Endothelial cell of umbilical vein (primary cell): ENCODE measurements at regions not wholly inside any gene's neighbourhood (a gene's known extent, or its start where the extent isn't known, plus 50 kb on each side); places are given as distances from the start of the nearest gene placed in this dataset.

Experiments
- BruUV-seq: library from RNA; stranded (reverse); fragments of 400-500 nt; replicated peaks from 2 replicates; lab custom pipeline; 2021; lab: Mats Ljungman, UMichigan
- CTCF ChIA-PET: fragments of 300-600, 350-600 bp; sonication (Branson Sonifier 250); formaldehyde crosslinking; loops from one replicate; lab custom pipeline; 2021; ENCODE audit warnings: antibody characterized with exemption, inconsistent platforms; lab: Charles Lee
- POLR2A ChIA-PET: fragments of 300-600, 350-600 bp; sonication (Branson Sonifier 250); formaldehyde crosslinking; loops from one replicate; lab custom pipeline; 2021; ENCODE audit warnings: antibody characterized with exemption, inconsistent platforms; lab: Charles Lee
- DNase-seq: peaks from one replicate; pipeline ENCODE4 v3.0.0-alpha.2; 2011; ENCODE audit warnings: low read depth, low spot score
- FAIRE-seq: peaks from 2 replicates; lab custom pipeline; 2011; peaks lifted over from hg19 to GRCh38; lab: Jason Lieb, UNC
- H2AFZ ChIP-seq: 2 replicates; pipeline ENCODE4 v1.6.0; 2012; ENCODE audit warnings: low read depth, low read length, control low read depth, inconsistent platforms
- H3K27ac ChIP-seq: 2 replicates; pipeline ENCODE4 v1.5.1; 2011; ENCODE audit warnings: low read depth, mild to moderate bottlenecking, control low read depth, low read length, moderate library complexity; ENCODE audit not compliant: insufficient read depth
- H3K27me3 ChIP-seq, 2 experiments: 2 replicates each; pipeline versions ENCODE4 v1.6.0 to v1.6.1; 2011; ENCODE audit warnings: low read length in 2 of 2, mixed read lengths in 1 of 2; ENCODE audit not compliant: control insufficient read depth in 2 of 2, insufficient read depth in 2 of 2
- H3K36me3 ChIP-seq, 2 experiments: 2 replicates in 1 of 2; 3 replicates in 1 of 2; pipeline ENCODE4 v1.5.1; 2011; ENCODE audit warnings: low read length in 2 of 2, mild to moderate bottlenecking in 1 of 2, moderate library complexity in 1 of 2; ENCODE audit not compliant: control insufficient read depth in 2 of 2, insufficient read depth in 2 of 2; ENCODE audit errors: extremely low read depth in 1 of 2
- H3K4me1 ChIP-seq: 3 replicates; pipeline ENCODE4 v1.5.1; 2011; ENCODE audit warnings: mild to moderate bottlenecking, low read length; ENCODE audit not compliant: control insufficient read depth, insufficient read depth; ENCODE audit errors: extremely low read depth
- H3K4me2 ChIP-seq: 2 replicates; pipeline ENCODE4 v1.6.1; 2011; ENCODE audit warnings: low read length, control low read depth, mixed read lengths; ENCODE audit not compliant: insufficient read depth
- H3K4me3 ChIP-seq, 3 experiments: fragments of 200-600 bp in 1 of 3; sonication (generic), shearing (Covaris generic) in 1 of 3; replicated peaks in 1 of 3; 2 replicates each; pipeline ENCODE4 v1.5.1; 2011 to 2016; ENCODE audit warnings: control low read depth in 3 of 3, low read length in 3 of 3, mild to moderate bottlenecking in 2 of 3, inconsistent platforms in 1 of 3, low read depth in 1 of 3, moderate library complexity in 1 of 3; ENCODE audit not compliant: insufficient read depth in 1 of 3
- H3K79me2 ChIP-seq: 2 replicates; pipeline ENCODE4 v1.6.0; 2012; ENCODE audit warnings: low read length, inconsistent platforms; ENCODE audit not compliant: control insufficient read depth, insufficient read depth
- H3K9ac ChIP-seq: replicated peaks from 2 replicates; pipeline ENCODE3; 2011; ENCODE audit warnings: low read length, control low read depth; ENCODE audit not compliant: insufficient read depth; ENCODE audit errors: extremely low read depth
- H3K9me1 ChIP-seq: replicated peaks from 3 replicates; pipeline ENCODE4 v1.6.0; 2011; ENCODE audit warnings: mild to moderate bottlenecking, low read length; ENCODE audit not compliant: control insufficient read depth, insufficient read depth; ENCODE audit errors: extremely low read depth
- H3K9me3 ChIP-seq: replicated peaks from 2 replicates; pipeline ENCODE4 v1.5.1; 2012; ENCODE audit warnings: low read length, inconsistent platforms; ENCODE audit not compliant: control insufficient read depth, insufficient read depth
- H4K20me1 ChIP-seq: replicated peaks from 2 replicates; pipeline ENCODE3; 2011; ENCODE audit warnings: mild to moderate bottlenecking, low read length; ENCODE audit not compliant: control insufficient read depth, insufficient read depth; ENCODE audit errors: extremely low read depth
- EZH2 ChIP-seq: IDR thresholded peaks from 2 replicates; pipeline ENCODE4 v1.6.1; 2012; ENCODE audit warnings: borderline replicate concordance, low read depth, mild to moderate bottlenecking, moderate library complexity, low read length, inconsistent platforms; ENCODE audit not compliant: severe bottlenecking
- FOS ChIP-seq: IDR thresholded peaks from 2 replicates; pipeline ENCODE4 v1.6.1; 2011; ENCODE audit warnings: mild to moderate bottlenecking, low read length, moderate library complexity, borderline replicate concordance; ENCODE audit not compliant: insufficient read depth
- GATA2 ChIP-seq: IDR thresholded peaks from 2 replicates; pipeline ENCODE4 v1.7.0; 2011; ENCODE audit warnings: low read depth, mild to moderate bottlenecking, moderate library complexity, mixed read lengths, low read length; ENCODE audit not compliant: insufficient read length, insufficient read depth
- JUN ChIP-seq: IDR thresholded peaks from 2 replicates; pipeline ENCODE4 v1.6.1; 2011; ENCODE audit warnings: borderline replicate concordance, low read depth; ENCODE audit not compliant: insufficient read length, insufficient read depth
- MYC ChIP-seq: IDR thresholded peaks from one replicate; pipeline ENCODE4 v1.6.1; 2011; ENCODE audit warnings: mild to moderate bottlenecking, low read depth, low read length
- POLR2A ChIP-seq: IDR thresholded peaks from 2 replicates; pipeline ENCODE4 v1.6.1; 2012; ENCODE audit warnings: low read depth, mild to moderate bottlenecking, control low read depth, low read length
- POLR2AphosphoS5 ChIP-seq: IDR thresholded peaks from 2 replicates; pipeline ENCODE4 v1.6.1; 2012; ENCODE audit warnings: low read depth, mild to moderate bottlenecking, control low read depth, low read length, moderate library complexity; ENCODE audit not compliant: insufficient read depth
- dilution Hi-C: fragments of 300-500 bp; cut with MboI; formaldehyde crosslinking; loops from one replicate; pipeline ENCODE4 v1.15.0; 2019; ENCODE audit warnings: low sequenced_read_pairs; ENCODE audit not compliant: extremely low pct_ligation_motif_present
- intact Hi-C: fragments of 100-400 bp; cut with micrococcal nuclease; formaldehyde crosslinking; loops from one replicate; pipeline ENCODE4 v1.10.0; 2022
- TF ChIP-seq, protein P1 (sequence below), 2 donors: IDR thresholded peaks; 1 replicate in 1 of 2; 2 replicates in 1 of 2; pipeline ENCODE4 v1.5.1; 2011; ENCODE audit warnings: low read length in 2 of 2, mild to moderate bottlenecking in 2 of 2, moderate library complexity in 2 of 2, control low read depth in 1 of 2, inconsistent platforms in 1 of 2, low read depth in 1 of 2; ENCODE audit not compliant: insufficient read depth in 1 of 2; ENCODE audit errors: extremely low read depth in 1 of 2
- TF ChIP-seq, protein P2 (sequence below): IDR thresholded peaks from 2 replicates; pipeline ENCODE4 v1.6.1; 2011; ENCODE audit not compliant: insufficient read depth, insufficient read length

DNA sequence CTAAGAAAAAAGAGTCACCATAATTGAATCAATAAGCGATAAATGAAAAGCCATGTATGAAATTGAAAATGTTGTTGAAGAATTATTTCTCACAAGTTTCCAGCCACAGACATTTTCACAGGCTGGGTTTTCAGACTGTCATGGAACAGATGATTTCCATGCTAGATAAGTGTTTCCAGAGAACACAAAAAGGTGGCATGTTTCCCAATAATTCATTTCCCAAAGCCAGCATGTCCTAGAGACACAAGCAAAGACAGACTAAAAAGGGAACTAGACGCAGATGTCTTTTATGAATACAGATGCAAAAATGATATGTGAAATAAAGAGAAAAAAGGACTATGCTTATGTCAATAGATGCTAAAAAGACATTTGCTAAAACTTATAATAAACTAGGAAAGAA is 255.1 kb downstream of the EIPR1 start:
- POLR2A ChIA-PET, result no interaction called here
- H3K4me1 ChIP-seq, result peaks cover 2% of the 10 kb centered on the region
- no TSS peak for BruUV-seq

More for the DNA sequence above, 255.1 kb downstream of the EIPR1 start:
- CTCF ChIA-PET, result no interaction called here
- Histone ChIP-seq H3K27me3 (no peaks in the 10 kb centered on the region), H3K79me2 (no peaks in the 10 kb centered on the region), H3K4me3 (no peak overlapping the region), H3K9ac (no peak overlapping the region), H3K9me1 (no peaks in the 10 kb centered on the region), H3K36me3 (no peaks in the 10 kb centered on the region), H2AFZ (no peak overlapping the region), H3K27ac (no peak overlapping the region), H3K4me2 (no peak overlapping the region), H3K9me3 (no peaks in the 10 kb centered on the region), H4K20me1 (no peaks in the 10 kb centered on the region)
- dilution Hi-C loops, result no loop called here
- TF ChIP-seq EZH2 (no peak), POLR2AphosphoS5 (no peak), MYC (no peak), FOS (no peak), JUN (no peak), GATA2 (no peak), POLR2A (no peak)
- TF ChIP-seq, protein P1, sequence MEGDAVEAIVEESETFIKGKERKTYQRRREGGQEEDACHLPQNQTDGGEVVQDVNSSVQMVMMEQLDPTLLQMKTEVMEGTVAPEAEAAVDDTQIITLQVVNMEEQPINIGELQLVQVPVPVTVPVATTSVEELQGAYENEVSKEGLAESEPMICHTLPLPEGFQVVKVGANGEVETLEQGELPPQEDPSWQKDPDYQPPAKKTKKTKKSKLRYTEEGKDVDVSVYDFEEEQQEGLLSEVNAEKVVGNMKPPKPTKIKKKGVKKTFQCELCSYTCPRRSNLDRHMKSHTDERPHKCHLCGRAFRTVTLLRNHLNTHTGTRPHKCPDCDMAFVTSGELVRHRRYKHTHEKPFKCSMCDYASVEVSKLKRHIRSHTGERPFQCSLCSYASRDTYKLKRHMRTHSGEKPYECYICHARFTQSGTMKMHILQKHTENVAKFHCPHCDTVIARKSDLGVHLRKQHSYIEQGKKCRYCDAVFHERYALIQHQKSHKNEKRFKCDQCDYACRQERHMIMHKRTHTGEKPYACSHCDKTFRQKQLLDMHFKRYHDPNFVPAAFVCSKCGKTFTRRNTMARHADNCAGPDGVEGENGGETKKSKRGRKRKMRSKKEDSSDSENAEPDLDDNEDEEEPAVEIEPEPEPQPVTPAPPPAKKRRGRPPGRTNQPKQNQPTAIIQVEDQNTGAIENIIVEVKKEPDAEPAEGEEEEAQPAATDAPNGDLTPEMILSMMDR (IDR thresholded peaks at IDR 0.05; ENCODE audit: extremely low read depth in 1 of 2, insufficient read depth in 1 of 2, low read depth in 1 of 2, low read length in 2 of 2), result no peak
- TF ChIP-seq, protein P2, sequence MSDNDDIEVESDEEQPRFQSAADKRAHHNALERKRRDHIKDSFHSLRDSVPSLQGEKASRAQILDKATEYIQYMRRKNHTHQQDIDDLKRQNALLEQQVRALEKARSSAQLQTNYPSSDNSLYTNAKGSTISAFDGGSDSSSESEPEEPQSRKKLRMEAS, result no peak
- DNase-seq (no peak), FAIRE-seq (no peak)
- intact Hi-C loops, result no loop called here
